ENCODE measurements at regions not wholly inside any gene's neighbourhood (a gene's known extent, or its start where the extent isn't known, plus 50 kb on each side); places are given as distances from the start of the nearest gene placed in this dataset.
"Not testable (repeated sequence)": the region's sequence is repeated elsewhere in the genome, so short reads cannot be mapped to it uniquely, and the experiment has no call there.

DNA sequence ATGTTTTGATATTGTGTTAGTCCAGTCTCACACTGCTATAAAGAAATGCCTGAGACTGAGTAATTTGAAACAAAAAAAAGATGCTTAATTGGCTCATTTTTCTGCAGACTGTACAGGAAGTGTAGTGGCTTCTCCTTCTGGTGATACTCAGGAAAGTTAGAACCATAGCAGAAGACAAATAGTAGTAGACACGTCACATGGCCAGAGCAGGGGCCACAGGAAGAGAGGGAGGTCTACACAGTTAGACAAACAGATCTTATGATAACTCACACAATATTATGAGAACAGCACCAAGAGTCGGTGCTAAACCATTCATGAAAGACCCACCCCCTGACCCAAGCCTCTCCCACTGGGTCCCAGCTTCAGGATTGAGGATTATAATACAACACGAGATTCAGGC lies 181.5 kb upstream of the TP53TG3D start:
- TF ChIP-seq, protein P1, sequence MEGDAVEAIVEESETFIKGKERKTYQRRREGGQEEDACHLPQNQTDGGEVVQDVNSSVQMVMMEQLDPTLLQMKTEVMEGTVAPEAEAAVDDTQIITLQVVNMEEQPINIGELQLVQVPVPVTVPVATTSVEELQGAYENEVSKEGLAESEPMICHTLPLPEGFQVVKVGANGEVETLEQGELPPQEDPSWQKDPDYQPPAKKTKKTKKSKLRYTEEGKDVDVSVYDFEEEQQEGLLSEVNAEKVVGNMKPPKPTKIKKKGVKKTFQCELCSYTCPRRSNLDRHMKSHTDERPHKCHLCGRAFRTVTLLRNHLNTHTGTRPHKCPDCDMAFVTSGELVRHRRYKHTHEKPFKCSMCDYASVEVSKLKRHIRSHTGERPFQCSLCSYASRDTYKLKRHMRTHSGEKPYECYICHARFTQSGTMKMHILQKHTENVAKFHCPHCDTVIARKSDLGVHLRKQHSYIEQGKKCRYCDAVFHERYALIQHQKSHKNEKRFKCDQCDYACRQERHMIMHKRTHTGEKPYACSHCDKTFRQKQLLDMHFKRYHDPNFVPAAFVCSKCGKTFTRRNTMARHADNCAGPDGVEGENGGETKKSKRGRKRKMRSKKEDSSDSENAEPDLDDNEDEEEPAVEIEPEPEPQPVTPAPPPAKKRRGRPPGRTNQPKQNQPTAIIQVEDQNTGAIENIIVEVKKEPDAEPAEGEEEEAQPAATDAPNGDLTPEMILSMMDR (IDR thresholded peaks at IDR 0.05), result not testable (repeated sequence)
- TF ChIP-seq POLR2A (IDR thresholded peaks at IDR 0.05); POLR2AphosphoS5 (IDR thresholded peaks at IDR 0.05; ENCODE audit: insufficient read depth in 1 of 2, low read depth in 1 of 2): not testable (repeated sequence)
